DOHH2 (cell line): ENCODE measurements at regions not wholly inside any gene's neighbourhood (a gene's known extent, or its start where the extent isn't known, plus 50 kb on each side); places are given as distances from the start of the nearest gene placed in this dataset.
"Not testable (repeated sequence)": the region's sequence is repeated elsewhere in the genome, so short reads cannot be mapped to it uniquely, and the experiment has no call there.

Experiments
- H3F3A ChIP-seq: fragments of 200-600 bp; sonication (generic), shearing (Covaris generic); 2 replicates; pipeline ENCODE4 v1.6.0; 2016; ENCODE audit warnings: antibody characterized with exemption, mild to moderate bottlenecking; ENCODE audit not compliant: control insufficient read depth, insufficient read depth
- H3K27ac ChIP-seq: fragments of 200-600 bp; sonication (generic); 2 replicates; pipeline ENCODE4 v1.5.1; 2014; ENCODE audit warnings: low read depth, mild to moderate bottlenecking, low read length, moderate library complexity
- H3K27me3 ChIP-seq: fragments of 200-600 bp; sonication (generic); 2 replicates; pipeline ENCODE4 v1.6.1; 2014; ENCODE audit warnings: mild to moderate bottlenecking, low read length, mixed read lengths; ENCODE audit not compliant: control insufficient read depth
- H3K36me3 ChIP-seq: fragments of 200-600 bp; sonication (generic); 2 replicates; pipeline ENCODE4 v1.6.1; 2014; ENCODE audit warnings: mild to moderate bottlenecking, low read length, moderate library complexity, mixed read lengths; ENCODE audit not compliant: control insufficient read depth
- H3K4me1 ChIP-seq: fragments of 200-600 bp; sonication (generic); 2 replicates; pipeline ENCODE4 v1.6.1; 2014; ENCODE audit warnings: mild to moderate bottlenecking, low read length, mixed read lengths; ENCODE audit not compliant: control insufficient read depth
- H3K4me2 ChIP-seq: fragments of 200-600 bp; sonication (generic); 2 replicates; pipeline ENCODE4 v1.6.0; 2014; ENCODE audit warnings: mild to moderate bottlenecking, low read length, moderate library complexity
- H3K4me3 ChIP-seq: fragments of 200-600 bp; sonication (generic); 2 replicates; pipeline ENCODE4 v1.5.1; 2014; ENCODE audit warnings: mild to moderate bottlenecking, low read length, mixed read lengths
- H3K79me2 ChIP-seq: fragments of 200-600 bp; sonication (generic); 2 replicates; pipeline ENCODE4 v1.6.1; 2014; ENCODE audit warnings: mild to moderate bottlenecking, low read length, mixed read lengths; ENCODE audit not compliant: control insufficient read depth
- H3K9me2 ChIP-seq: fragments of 200-600 bp; sonication (generic); replicated peaks from 2 replicates; pipeline ENCODE4 v1.6.1; 2014; ENCODE audit warnings: mild to moderate bottlenecking, low read length, mixed read lengths; ENCODE audit not compliant: control insufficient read depth
- H3K9me3 ChIP-seq: fragments of 200-600 bp; sonication (generic); 2 replicates; pipeline ENCODE4 v1.6.1; 2014; ENCODE audit warnings: antibody characterized with exemption, low read length, mixed read lengths; ENCODE audit not compliant: control insufficient read depth, insufficient read depth
- H4K20me1 ChIP-seq: fragments of 200-600 bp; sonication (generic); 2 replicates; pipeline ENCODE4 v1.6.0; 2014; ENCODE audit warnings: low read depth, mild to moderate bottlenecking, antibody characterized with exemption, low read length, moderate library complexity; ENCODE audit not compliant: control insufficient read depth, insufficient read depth
- CTCF ChIP-seq: fragments of 200-600 bp; sonication (generic); IDR thresholded peaks from one replicate; pipeline ENCODE4 v1.5.1; 2014; ENCODE audit warnings: antibody characterized with exemption, mild to moderate bottlenecking, low read depth, low read length; ENCODE audit not compliant: poor library complexity, severe bottlenecking
- EZH2phosphoT487 ChIP-seq: fragments of 200-600 bp; sonication (generic); IDR thresholded peaks from 2 replicates; pipeline ENCODE4 v1.6.1; 2017; ENCODE audit warnings: borderline replicate concordance, mild to moderate bottlenecking, antibody characterized with exemption, low read length, moderate library complexity, mixed read lengths

- Histone ChIP-seq H3K9me2 (no peaks in the 10 kb centered on the region), H4K20me1 (no peaks in the 10 kb centered on the region), H3K4me3 (no peak overlapping the region), H3K27ac (no peak overlapping the region), H3K27me3 (no peaks in the 10 kb centered on the region), H3K36me3 (no peaks in the 10 kb centered on the region), H3K4me1 (no peaks in the 10 kb centered on the region), H3K9me3 (no peaks in the 10 kb centered on the region), H3F3A (no peaks in the 10 kb centered on the region), H3K4me2 (no peak overlapping the region), H3K79me2 (no peaks in the 10 kb centered on the region)
- TF ChIP-seq EZH2phosphoT487 (no peak), CTCF (no peak)
Observed at GRCh38 chr1:117301901-117302300, 65.3 kb upstream of the MAN1A2 start.

DNA sequence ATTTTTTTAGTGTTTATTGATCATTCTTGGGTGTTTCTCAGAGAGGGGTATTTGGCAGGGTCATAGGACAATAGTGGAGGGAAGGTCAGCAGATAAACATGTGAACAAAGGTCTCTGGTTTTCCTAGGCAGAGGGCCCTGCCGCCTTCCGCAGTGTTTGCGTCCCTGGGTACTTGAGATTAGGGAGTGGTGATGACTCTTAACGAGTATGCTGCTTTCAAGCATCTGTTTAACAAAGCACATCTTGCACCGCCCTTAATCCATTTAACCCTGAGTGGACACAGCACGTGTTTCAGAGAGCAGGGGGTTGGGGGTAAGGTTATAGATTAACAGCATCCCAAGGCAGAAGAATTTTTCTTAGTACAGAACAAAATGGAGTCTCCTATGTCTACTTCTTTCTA is 67.1 kb upstream of the MAN1A2 start:
- not testable (repeated sequence) for H3F3A ChIP-seq, H3K27ac ChIP-seq, H3K9me3 ChIP-seq, H3K9me2 ChIP-seq, H3K4me1 ChIP-seq, H3K36me3 ChIP-seq, H3K4me3 ChIP-seq, H3K4me2 ChIP-seq, H4K20me1 ChIP-seq, H3K27me3 ChIP-seq, H3K79me2 ChIP-seq

GRCh38 chr1:117295001-117295400 is 72.2 kb upstream of the MAN1A2 start:
- Histone ChIP-seq H3F3A (no peaks in the 10 kb centered on the region), H3K4me2 (no peak overlapping the region), H3K36me3 (no peaks in the 10 kb centered on the region), H3K9me3 (no peaks in the 10 kb centered on the region), H3K27me3 (peaks cover 1% of the 10 kb centered on the region; the same call in 1 of the 2 replicates), H3K27ac (no peak overlapping the region), H3K79me2 (no peaks in the 10 kb centered on the region), H4K20me1 (no peaks in the 10 kb centered on the region), H3K4me1 (no peaks in the 10 kb centered on the region), H3K4me3 (no peak overlapping the region), H3K9me2 (no peaks in the 10 kb centered on the region)
- TF ChIP-seq CTCF (no peak), EZH2phosphoT487 (no peak)

DNA sequence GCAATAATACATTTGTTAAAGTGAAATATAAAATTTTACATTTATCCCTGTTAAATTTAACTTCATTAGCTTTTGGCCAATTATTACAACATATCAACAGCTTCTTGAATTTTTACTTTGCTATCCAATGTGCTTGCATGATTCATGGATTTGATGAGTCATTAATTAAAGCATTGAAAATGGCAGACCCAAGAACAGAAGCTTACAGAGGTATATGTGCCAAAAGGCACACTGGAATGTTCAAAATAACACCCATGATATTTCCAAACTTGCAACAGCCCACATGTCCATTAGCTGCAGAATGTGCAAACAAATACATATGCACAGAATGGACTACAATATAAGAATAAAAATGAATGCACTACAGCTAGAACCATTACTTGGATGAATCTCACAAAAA is 76.4 kb upstream of the MAN1A2 start:
- Histone ChIP-seq H3K4me3 (no peak overlapping the region), H3K9me2 (no peaks in the 10 kb centered on the region), H3K27me3 (peaks cover 3% of the 10 kb centered on the region; the same call in 1 of the 2 replicates), H3K4me2 (no peak overlapping the region), H3K9me3 (no peaks in the 10 kb centered on the region), H3K4me1 (no peaks in the 10 kb centered on the region), H4K20me1 (no peaks in the 10 kb centered on the region), H3K36me3 (no peaks in the 10 kb centered on the region), H3F3A (no peaks in the 10 kb centered on the region), H3K79me2 (no peaks in the 10 kb centered on the region), H3K27ac (no peak overlapping the region)
- TF ChIP-seq CTCF = no peak
- no peak for TF ChIP-seq EZH2phosphoT487
